ENCODE measurements at regions not wholly inside any gene's neighbourhood (a gene's known extent, or its start where the extent isn't known, plus 50 kb on each side); places are given as distances from the start of the nearest gene placed in this dataset.

DNA sequence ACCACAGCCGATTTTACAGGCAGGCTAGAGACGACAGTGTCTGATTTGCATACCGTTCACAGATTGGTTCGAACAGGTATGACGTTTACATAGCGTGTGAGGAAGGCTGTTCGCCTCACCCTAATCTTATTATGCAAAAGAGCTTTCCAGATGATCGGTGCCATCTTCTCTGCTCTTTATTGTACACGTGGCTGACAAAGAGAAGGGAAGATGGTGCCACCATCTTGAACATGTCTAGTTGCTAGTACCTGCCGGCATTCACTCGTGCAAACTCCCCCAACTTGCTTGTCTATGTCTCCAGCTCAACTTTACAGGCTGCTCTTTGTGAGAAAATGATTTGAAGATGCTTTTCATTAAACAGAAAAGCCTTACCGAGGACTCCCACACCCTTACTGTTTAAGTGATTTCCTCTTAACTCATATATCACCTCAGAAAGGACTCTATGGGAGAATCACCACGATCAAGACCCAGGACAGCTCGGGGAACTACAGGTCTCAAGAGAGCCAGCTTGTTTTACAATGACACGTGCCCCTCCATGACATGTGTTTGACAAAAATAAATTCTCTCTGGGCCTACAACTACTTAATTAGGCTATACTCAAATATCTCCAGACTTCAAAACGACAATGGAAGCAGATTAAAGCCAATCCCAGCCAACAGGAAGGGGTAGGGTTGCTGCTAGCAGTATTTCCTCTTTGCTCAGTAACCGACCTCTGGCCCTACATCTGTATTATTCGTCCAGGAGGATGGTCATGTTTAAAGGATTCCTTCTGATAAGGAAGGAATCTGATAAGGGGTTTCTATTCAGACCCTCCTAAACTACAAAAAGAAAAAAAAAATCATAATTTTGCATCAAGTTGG is 480.6 kb downstream of the TMEM114 start:
- H3K27ac ChIP-seq: no peak overlapping the region
- TF ChIP-seq, protein P1, sequence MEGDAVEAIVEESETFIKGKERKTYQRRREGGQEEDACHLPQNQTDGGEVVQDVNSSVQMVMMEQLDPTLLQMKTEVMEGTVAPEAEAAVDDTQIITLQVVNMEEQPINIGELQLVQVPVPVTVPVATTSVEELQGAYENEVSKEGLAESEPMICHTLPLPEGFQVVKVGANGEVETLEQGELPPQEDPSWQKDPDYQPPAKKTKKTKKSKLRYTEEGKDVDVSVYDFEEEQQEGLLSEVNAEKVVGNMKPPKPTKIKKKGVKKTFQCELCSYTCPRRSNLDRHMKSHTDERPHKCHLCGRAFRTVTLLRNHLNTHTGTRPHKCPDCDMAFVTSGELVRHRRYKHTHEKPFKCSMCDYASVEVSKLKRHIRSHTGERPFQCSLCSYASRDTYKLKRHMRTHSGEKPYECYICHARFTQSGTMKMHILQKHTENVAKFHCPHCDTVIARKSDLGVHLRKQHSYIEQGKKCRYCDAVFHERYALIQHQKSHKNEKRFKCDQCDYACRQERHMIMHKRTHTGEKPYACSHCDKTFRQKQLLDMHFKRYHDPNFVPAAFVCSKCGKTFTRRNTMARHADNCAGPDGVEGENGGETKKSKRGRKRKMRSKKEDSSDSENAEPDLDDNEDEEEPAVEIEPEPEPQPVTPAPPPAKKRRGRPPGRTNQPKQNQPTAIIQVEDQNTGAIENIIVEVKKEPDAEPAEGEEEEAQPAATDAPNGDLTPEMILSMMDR (conservative IDR thresholded peaks at IDR 0.05): no peak

DNA sequence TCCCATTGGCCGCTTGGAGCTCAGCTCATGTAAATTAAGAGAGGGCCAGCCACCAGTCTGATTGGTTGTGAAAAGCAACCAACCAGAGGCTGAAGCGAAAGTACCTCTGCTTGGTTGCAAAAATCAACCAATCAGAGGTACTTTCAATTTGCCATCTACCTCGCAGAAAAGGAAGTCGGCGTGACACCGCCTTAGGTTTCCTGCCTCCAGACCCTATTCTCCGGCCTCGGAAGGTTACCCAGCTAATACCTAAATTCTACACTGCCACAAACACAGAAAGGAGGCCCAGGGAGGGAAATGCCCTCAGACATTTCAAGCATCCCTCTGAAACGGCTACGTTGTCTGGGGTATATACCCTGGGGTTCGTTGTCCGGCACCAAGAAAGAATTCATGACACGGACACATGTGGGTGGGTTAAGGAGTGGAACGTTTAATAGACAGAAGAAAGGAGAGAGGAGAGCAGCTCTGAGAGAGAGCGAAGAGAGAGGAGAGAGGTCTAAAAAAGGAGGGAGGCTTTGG is 481.3 kb downstream of the TMEM114 start:
- TF ChIP-seq, protein P1 (conservative IDR thresholded peaks at IDR 0.05): no peak
- no peak overlapping the region for H3K27ac ChIP-seq

DNA sequence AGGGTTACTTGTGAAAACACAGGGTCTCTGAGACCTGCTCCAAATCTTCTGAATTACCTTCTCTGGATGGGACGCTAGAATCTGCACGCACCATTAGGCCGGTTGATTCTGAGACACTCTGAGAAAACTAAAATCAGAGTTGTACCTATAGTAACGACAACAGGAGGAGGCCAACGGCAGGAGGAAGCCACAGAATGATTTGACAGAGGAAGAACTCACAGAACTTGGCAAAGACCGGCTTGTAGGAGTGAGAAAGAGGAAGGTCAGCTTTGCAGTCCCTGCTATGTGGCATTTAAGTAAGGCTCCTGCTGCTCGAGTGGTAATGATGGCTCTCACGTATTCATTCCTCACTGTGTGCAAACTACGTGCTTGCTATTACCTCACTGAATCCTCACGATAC is 483.0 kb downstream of the TMEM114 start:
- TF ChIP-seq, protein P1 (conservative IDR thresholded peaks at IDR 0.05): no peak
- no peak overlapping the region for H3K27ac ChIP-seq

DNA sequence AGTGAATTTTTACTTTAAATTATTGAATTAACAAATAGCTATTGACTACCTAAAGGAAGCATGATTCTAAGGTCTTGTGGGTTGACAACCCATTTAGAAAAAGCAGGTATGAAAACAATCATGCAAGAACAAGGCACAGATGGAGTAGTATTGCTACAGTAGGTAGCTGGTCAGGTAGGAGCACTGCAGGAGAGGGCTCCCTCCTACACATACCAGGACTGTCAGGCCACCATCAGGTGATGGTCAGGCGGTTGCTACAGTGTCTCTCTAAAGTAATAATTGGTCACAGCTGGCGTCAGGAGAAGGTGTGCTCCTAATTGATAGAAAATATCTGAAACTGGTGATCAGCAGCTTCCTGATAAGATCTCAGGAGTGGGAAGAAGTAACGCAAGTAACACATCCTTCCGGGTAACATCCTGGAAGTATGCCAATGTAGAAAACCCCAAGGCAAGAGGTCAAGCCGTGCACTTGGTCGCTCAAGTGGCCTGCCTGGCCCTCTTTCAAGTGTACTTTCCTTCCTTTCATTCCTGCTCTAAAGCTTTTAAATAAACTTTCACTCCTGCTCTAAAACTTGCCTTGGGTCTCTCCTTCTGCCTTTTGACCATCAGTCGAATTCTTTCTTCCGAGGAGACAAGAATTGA is 486.5 kb downstream of the TMEM114 start:
- TF ChIP-seq, protein P1 (conservative IDR thresholded peaks at IDR 0.05): no peak
- H3K27ac ChIP-seq: no peak overlapping the region

DNA sequence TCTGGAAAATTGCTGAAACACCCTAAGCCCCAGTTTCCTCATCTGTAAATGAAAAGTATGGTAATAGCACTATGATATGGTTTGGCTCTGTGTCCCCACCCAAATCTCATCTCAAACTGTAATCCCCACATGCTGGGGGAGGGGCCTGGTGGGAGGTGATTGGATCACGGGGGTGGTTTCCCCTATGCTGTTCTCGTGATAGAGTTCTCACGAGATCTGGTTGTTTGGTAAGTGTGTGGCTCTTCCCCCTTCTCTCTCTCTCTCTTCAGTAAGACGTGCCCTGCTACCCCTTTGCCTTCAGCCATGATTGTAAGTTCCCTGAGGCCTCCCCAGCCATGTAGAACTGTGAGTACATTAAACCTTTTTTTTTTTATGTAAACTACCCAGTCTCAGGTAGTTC is 490.7 kb downstream of the TMEM114 start:
- no peak overlapping the region for H3K27ac ChIP-seq
- TF ChIP-seq, protein P1 (conservative IDR thresholded peaks at IDR 0.05): no peak

DNA sequence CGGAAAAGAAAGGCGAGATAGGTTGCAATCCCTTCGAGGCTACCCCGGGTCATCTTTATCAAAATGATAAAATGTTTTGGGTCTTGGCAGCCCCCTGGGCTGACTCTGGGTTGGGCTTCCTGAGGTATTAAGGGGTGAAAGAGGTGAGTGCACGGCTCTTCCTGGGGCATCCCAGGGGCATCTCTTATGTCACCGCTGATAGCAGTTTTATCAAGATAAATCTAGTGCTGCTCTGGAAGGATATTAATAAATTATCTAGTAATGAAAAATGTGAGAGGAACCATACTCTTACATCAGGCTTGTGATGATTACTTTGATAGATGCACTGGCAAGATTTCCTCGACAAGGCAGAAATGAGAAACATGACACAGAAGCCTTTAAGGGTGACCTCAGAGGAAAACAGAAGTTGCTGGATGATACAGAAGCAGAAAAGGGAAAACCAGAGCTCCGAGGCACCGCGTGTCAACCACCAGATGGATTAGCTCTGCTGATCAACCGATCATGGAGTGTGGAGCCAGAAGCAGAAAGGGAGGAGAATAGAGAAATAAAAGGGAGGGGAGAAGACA is 491.3 kb downstream of the TMEM114 start:
- TF ChIP-seq, protein P1 (conservative IDR thresholded peaks at IDR 0.05): no peak
- no peak overlapping the region for H3K27ac ChIP-seq

DNA sequence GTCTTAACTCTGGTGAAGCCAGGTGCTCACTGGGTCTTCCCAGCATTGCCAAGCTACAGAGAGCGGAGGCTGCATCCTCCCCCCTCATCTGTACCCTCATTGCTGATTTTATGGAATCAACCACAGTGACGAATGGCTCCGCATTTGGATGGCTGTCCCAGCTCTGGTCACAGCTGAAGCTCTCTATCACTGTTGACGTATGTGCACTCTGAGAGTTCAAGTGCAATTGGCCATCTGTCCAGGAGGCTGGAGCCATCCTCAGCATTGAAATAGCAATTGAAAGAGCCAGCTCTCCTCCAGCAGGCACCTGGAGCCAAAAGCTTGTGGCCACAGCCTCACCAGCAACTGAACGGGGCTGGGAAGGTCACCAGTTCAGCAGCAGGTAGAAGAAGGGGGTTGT is 494.1 kb downstream of the TMEM114 start:
- no peak overlapping the region for H3K27ac ChIP-seq
- TF ChIP-seq, protein P1 (conservative IDR thresholded peaks at IDR 0.05): no peak
